AG09309 (cell line): ENCODE measurements at regions not wholly inside any gene's neighbourhood (a gene's known extent, or its start where the extent isn't known, plus 50 kb on each side); places are given as distances from the start of the nearest gene placed in this dataset.
"Not testable (repeated sequence)": the region's sequence is repeated elsewhere in the genome, so short reads cannot be mapped to it uniquely, and the experiment has no call there.

Experiments used
- DNase-seq: peaks from one replicate; pipeline ENCODE4 v3.0.0-alpha.2; 2010; ENCODE audit warnings: low read depth
- H3K4me3 ChIP-seq: 2 replicates; pipeline ENCODE4 v1.5.1; 2011; ENCODE audit warnings: mild to moderate bottlenecking, low read depth, low read length, moderate library complexity; ENCODE audit not compliant: control insufficient read depth
- CTCF ChIP-seq: IDR thresholded peaks from 2 replicates; pipeline ENCODE4 v1.5.1; 2011; ENCODE audit warnings: mild to moderate bottlenecking, low read depth, low read length, inconsistent platforms; ENCODE audit not compliant: insufficient read depth, control insufficient read depth; ENCODE audit errors: missing control alignments

GRCh38 chr3:27800261-27800660, 78.1 kb upstream of the EOMES start:
- DNase-seq: no peak
- H3K4me3 ChIP-seq: no peak overlapping the region
- TF ChIP-seq CTCF: no peak

GRCh38 chr3:27802425-27802824, 80.3 kb upstream of the EOMES start:
- no peak overlapping the region for H3K4me3 ChIP-seq
- DNase-seq: no peak
- TF ChIP-seq CTCF: no peak

GRCh38 chr3:27802849-27803248, 80.7 kb upstream of the EOMES start:
- no peak for TF ChIP-seq CTCF
- H3K4me3 ChIP-seq: no peak overlapping the region
- DNase-seq: no peak

- no peak for DNase-seq
- H3K4me3 ChIP-seq: no peak overlapping the region
- no peak for TF ChIP-seq CTCF
Observed at GRCh38 chr3:27805282-27805681, 83.2 kb upstream of the EOMES start.

GRCh38 chr3:27813255-27813654, 91.1 kb upstream of the EOMES start:
- no peak for DNase-seq
- no peak for TF ChIP-seq CTCF
- no peak overlapping the region for H3K4me3 ChIP-seq

- DNase-seq: not testable (repeated sequence)
Observed at GRCh38 chr3:27821609-27822008, 99.5 kb upstream of the EOMES start.

GRCh38 chr3:27824312-27825200, 102.4 kb upstream of the EOMES start:
- no peak for DNase-seq
- no peak for TF ChIP-seq CTCF
- no peak overlapping the region for H3K4me3 ChIP-seq

More at GRCh38 chr3:27821609-27822008, 99.5 kb upstream of the EOMES start:
- not testable (repeated sequence) for H3K4me3 ChIP-seq
